PC-3 (cell line): ENCODE measurements at regions not wholly inside any gene's neighbourhood (a gene's known extent, or its start where the extent isn't known, plus 50 kb on each side); places are given as distances from the start of the nearest gene placed in this dataset.

Source experiments
- CTCF ChIP-seq: fragments of 300-600 bp; sonication (generic); conservative IDR thresholded peaks from 2 replicates; pipeline ENCODE4 v1.5.1; 2017; ENCODE audit warnings: antibody characterized with exemption, low read depth, mild to moderate bottlenecking, low read length
- EZH2 ChIP-seq: fragments of 300-600 bp; sonication (generic); IDR thresholded peaks from one replicate; pipeline ENCODE4 v1.6.1; 2017; ENCODE audit warnings: antibody characterized with exemption, mild to moderate bottlenecking, low read length; ENCODE audit not compliant: unreplicated experiment
- EZH2phosphoT487 ChIP-seq: fragments of 300-600 bp; sonication (generic); IDR thresholded peaks from 2 replicates; pipeline ENCODE4 v1.6.1; 2018; ENCODE audit warnings: mild to moderate bottlenecking, antibody characterized with exemption, low read length, borderline replicate concordance

GRCh38 chr14:87334997-87335685 is 657.8 kb downstream of the GALC start:
- no peak; the same call in 1 of the 2 replicates for TF ChIP-seq CTCF
- no peak for TF ChIP-seq EZH2
- no peak for TF ChIP-seq EZH2phosphoT487
